Activated naive CD4-positive, alpha-beta T cell treated with anti-CD3 and anti-CD28 coated beads, Interleukin-2, amount 50 U/mL, for 72 hours (primary cell): ENCODE measurements at regions not wholly inside any gene's neighbourhood (a gene's known extent, or its start where the extent isn't known, plus 50 kb on each side); places are given as distances from the start of the nearest gene placed in this dataset.

Experiments
- ATAC-seq, 2 donors: fragments of 150-1000 bp; cut with Tn5 transposase; 2 replicates each; pipeline ENCODE4 v1.10.0; 2021; ENCODE audit warnings: mild to moderate bottlenecking in 2 of 2, moderate library complexity in 2 of 2
- DNase-seq, 2 donors: peaks; one replicate each; pipeline ENCODE4 v3.0.0; 2021 to 2022; ENCODE audit warnings: low spot score in 2 of 2
- H3K27ac Mint-ChIP-seq, 2 donors: one replicate each; pipeline ENCODE4 v1.8.0; 2022; ENCODE audit warnings: mild to moderate bottlenecking in 2 of 2, mixed read lengths in 2 of 2
- H3K36me3 Mint-ChIP-seq, 2 donors: one replicate each; pipeline ENCODE4 v1.8.0; 2022; ENCODE audit warnings: mixed read lengths in 2 of 2
- H3K9me3 Mint-ChIP-seq, 2 donors: one replicate each; pipeline ENCODE4 v1.8.0; 2022; ENCODE audit warnings: mixed read lengths in 2 of 2

- peaks cover 14 to 30% of the 10 kb centered on the region in 2 donors for H3K36me3 Mint-ChIP-seq
- no peak for DNase-seq
- H3K27ac Mint-ChIP-seq = no peak overlapping the region
- ATAC-seq = no peak
- peaks cover 13 to 21% of the 10 kb centered on the region in 2 donors for H3K9me3 Mint-ChIP-seq
These were observed 104.6 kb upstream of the INSIG1 start for GRCh38 chr7:155192961-155193640.

- Mint-ChIP-seq H3K36me3 (peaks cover 20 to 30% of the 10 kb centered on the region in 2 donors), H3K9me3 (peaks cover 13 to 21% of the 10 kb centered on the region in 2 donors), H3K27ac (no peak overlapping the region)
- ATAC-seq (no peak), DNase-seq (no peak)
These were observed 104.0 kb upstream of the INSIG1 start for GRCh38 chr7:155193716-155194115.

GRCh38 chr7:155194382-155195140, 103.1 kb upstream of the INSIG1 start:
- H3K36me3 Mint-ChIP-seq = peaks cover 20 to 30% of the 10 kb centered on the region in 2 donors
- no peak overlapping the region for H3K27ac Mint-ChIP-seq
- peaks cover 13 to 21% of the 10 kb centered on the region in 2 donors for H3K9me3 Mint-ChIP-seq
- DNase-seq (no peak), ATAC-seq (no peak)

- DNase-seq = no peak
- Mint-ChIP-seq H3K9me3 (peaks cover 13 to 27% of the 10 kb centered on the region in 2 donors), H3K36me3 (peaks cover 20 to 37% of the 10 kb centered on the region in 2 donors), H3K27ac (no peak overlapping the region)
- ATAC-seq = no peak
These were observed 101.6 kb upstream of the INSIG1 start for GRCh38 chr7:155195939-155196523.

- Mint-ChIP-seq H3K27ac (peak overlapping the region; percentile 71 to 92), H3K9me3 (peaks cover 13 to 22% of the 10 kb centered on the region in 2 donors), H3K36me3 (peaks cover 20 to 27% of the 10 kb centered on the region in 2 donors)
- no peak for ATAC-seq
- DNase-seq = no peak
These were observed 99.3 kb upstream of the INSIG1 start for GRCh38 chr7:155198196-155198892.

GRCh38 chr7:155198901-155199845, 98.5 kb upstream of the INSIG1 start:
- DNase-seq = peak in 1 of 2 donors; percentile 53
- peak overlapping the region; percentile 71 to 92 for H3K27ac Mint-ChIP-seq
- peaks cover 20 to 27% of the 10 kb centered on the region in 2 donors for H3K36me3 Mint-ChIP-seq
- H3K9me3 Mint-ChIP-seq = peaks cover 13 to 22% of the 10 kb centered on the region in 2 donors
- peak; percentile 96 to 97 for ATAC-seq

GRCh38 chr7:155201325-155202087, 96.2 kb upstream of the INSIG1 start:
- H3K9me3 Mint-ChIP-seq = peaks cover 13 to 24% of the 10 kb centered on the region in 2 donors
- peaks cover 18 to 31% of the 10 kb centered on the region in 2 donors for H3K36me3 Mint-ChIP-seq
- H3K27ac Mint-ChIP-seq = no peak overlapping the region
- DNase-seq = peak in 1 of 2 donors; percentile 54
- no peak for ATAC-seq

GRCh38 chr7:155202106-155202871, 95.4 kb upstream of the INSIG1 start:
- Mint-ChIP-seq H3K27ac (peak overlapping the region in 1 of 2 donors; percentile 46), H3K9me3 (peaks cover 11 to 19% of the 10 kb centered on the region in 2 donors), H3K36me3 (peaks cover 13 to 26% of the 10 kb centered on the region in 2 donors)
- DNase-seq (peak in 1 of 2 donors; percentile 51), ATAC-seq (no peak)

- no peak for ATAC-seq
- Mint-ChIP-seq H3K9me3 (peaks cover 19 to 26% of the 10 kb centered on the region in 2 donors), H3K27ac (peak overlapping the region in 1 of 2 donors; percentile 91), H3K36me3 (peaks cover 13 to 27% of the 10 kb centered on the region in 2 donors)
- DNase-seq = peak in 1 of 2 donors; percentile 44
These were observed 94.4 kb upstream of the INSIG1 start for GRCh38 chr7:155203059-155203881.

GRCh38 chr7:155203882-155204691, 93.6 kb upstream of the INSIG1 start:
- H3K36me3 Mint-ChIP-seq = peaks cover 8 to 27% of the 10 kb centered on the region in 2 donors
- peaks cover 19 to 26% of the 10 kb centered on the region in 2 donors for H3K9me3 Mint-ChIP-seq
- peak overlapping the region in 1 of 2 donors; percentile 91 for H3K27ac Mint-ChIP-seq
- ATAC-seq = no peak
- DNase-seq = peak in 1 of 2 donors; percentile 56

- ATAC-seq = no peak
- peak in 1 of 2 donors; percentile 52 for DNase-seq
- peaks cover 8 to 26% of the 10 kb centered on the region in 2 donors for H3K36me3 Mint-ChIP-seq
- H3K9me3 Mint-ChIP-seq = peaks cover 19 to 26% of the 10 kb centered on the region in 2 donors
- H3K27ac Mint-ChIP-seq = peak overlapping the region; percentile 98 to 100
These were observed 92.8 kb upstream of the INSIG1 start for GRCh38 chr7:155204744-155205367.
